Right lung (tissue), 2 donors: ENCODE measurements at regions not wholly inside any gene's neighbourhood (a gene's known extent, or its start where the extent isn't known, plus 50 kb on each side); places are given as distances from the start of the nearest gene placed in this dataset.

Source experiments
- DNase-seq, 2 donors: peaks; one replicate each; pipeline ENCODE4 v3.0.0-alpha.2; 2013

DNA sequence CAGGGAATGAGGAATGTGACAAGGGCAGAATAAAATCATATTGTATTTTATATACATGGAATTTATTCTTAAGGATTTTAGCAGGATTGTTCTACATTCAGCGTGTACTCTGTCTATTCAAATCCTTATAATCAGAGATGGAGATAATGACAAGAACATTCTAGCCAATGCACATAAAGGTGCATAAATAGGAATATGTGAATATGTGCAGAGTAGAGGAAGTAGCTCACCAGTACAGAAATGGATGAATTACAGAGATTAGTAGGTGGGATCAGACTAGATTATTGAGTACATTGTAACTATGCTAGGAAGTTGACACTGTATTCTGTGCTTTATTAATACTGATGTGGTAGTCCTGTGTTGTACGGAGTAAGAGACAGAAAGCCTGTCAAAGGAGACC, 1308.8 kb downstream of the FAM181B start:
- no peak for DNase-seq

GRCh38 chr11:81422402-81422801, 1311.3 kb downstream of the FAM181B start:
- DNase-seq: no peak

- DNase-seq: no peak
Measured at GRCh38 chr11:81421251-81421860, 1312.3 kb downstream of the FAM181B start.

- DNase-seq: no peak
Measured at GRCh38 chr11:81420668-81421250, 1312.9 kb downstream of the FAM181B start.

- no peak for DNase-seq
Measured at GRCh38 chr11:81397316-81397715, 1336.3 kb downstream of the FAM181B start.

DNA sequence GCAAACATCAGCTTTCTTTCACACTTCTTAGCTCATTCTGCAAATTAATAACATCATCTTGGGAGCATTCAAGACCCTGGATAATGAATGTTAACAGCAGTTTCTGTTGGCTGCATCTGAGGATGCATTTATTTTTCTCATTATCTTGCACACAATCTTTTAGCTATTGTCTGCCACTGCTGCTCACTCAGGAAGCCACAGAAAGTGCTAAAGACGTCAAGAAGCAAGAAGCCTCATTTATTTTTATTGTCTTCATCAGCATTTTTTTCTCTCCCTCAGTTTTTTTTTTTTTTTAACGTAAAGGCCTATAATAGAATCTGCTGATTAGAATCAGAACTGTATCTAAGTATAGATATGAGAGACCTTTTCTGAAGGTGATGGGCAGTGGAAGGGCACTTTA, 1339.4 kb downstream of the FAM181B start:
- DNase-seq: no peak

- no peak for DNase-seq
Measured at GRCh38 chr11:81388326-81388725, 1345.3 kb downstream of the FAM181B start.

- no peak for DNase-seq
Measured at GRCh38 chr11:81380395-81380794, 1353.3 kb downstream of the FAM181B start.

DNA sequence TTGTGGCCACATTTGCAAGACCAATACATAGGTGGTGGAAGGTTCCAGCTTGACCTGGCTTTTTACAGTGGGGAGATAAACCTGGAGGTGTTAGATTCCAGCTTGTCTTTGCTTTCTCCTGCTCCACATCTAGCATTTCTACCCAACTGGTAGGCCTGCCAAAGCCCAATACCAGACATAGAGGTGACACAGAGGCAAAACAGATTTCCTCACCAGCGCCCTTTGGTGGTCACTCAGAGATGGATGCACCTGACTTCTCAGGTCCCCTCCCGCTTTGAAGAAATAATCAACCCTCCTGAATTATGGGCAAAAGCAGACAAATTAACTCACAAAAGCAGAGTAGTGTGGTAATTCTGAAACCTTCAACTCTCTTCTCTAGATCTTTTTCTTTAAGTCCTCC, 1356.2 kb downstream of the FAM181B start:
- no peak for DNase-seq

GRCh38 chr11:81373986-81374385, 1359.7 kb downstream of the FAM181B start:
- no peak for DNase-seq

DNA sequence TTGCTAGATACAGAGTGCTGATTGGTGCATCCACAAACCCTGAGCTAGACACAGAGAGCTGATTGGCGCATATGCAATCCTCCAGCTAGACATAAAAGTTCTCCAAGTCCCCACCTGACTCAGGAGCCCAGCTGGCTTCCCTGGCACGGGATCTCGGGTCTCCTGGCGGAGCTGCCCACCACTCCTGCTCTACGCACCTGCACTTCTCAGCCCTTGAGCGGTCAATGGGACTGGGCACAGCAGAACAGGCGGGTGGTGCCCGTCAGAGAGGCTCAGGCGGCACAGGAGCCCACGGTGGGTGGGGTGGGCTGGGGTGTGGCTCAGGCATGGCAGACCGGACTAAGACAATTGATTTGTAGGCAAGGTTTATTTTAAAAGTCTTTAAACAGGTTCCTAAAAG, 1365.5 kb downstream of the FAM181B start:
- DNase-seq: no peak

- no peak for DNase-seq
Measured at GRCh38 chr11:81365496-81365895, 1368.2 kb downstream of the FAM181B start.

DNA sequence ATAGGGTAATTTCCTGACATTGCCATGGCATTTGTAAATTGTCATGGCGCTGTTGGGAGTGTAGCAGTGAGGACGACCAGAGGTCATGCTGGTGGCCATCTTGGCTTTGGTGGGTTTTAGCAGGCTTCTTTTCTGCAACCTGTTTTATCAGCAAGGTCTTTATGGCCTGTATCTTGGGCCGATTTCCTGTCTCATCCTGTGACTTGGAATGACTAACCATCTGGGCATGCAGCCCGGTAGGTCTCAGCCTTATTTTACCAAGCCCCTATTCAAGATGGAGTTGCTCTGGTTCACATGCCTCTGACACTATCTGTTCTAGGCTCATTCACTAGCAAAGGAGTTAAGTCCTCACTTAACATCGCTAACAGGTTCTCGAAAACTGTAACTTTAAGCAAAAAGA, 1374.2 kb downstream of the FAM181B start:
- DNase-seq: no peak

- DNase-seq: no peak
Measured at GRCh38 chr11:81345609-81346008, 1388.1 kb downstream of the FAM181B start.

- DNase-seq: no peak
Measured at GRCh38 chr11:81342966-81343365, 1390.7 kb downstream of the FAM181B start.

- DNase-seq: no peak
Measured at GRCh38 chr11:81340225-81340624, 1393.4 kb downstream of the FAM181B start.

- DNase-seq: no peak
Measured at GRCh38 chr11:81339521-81339920, 1394.1 kb downstream of the FAM181B start.

DNA sequence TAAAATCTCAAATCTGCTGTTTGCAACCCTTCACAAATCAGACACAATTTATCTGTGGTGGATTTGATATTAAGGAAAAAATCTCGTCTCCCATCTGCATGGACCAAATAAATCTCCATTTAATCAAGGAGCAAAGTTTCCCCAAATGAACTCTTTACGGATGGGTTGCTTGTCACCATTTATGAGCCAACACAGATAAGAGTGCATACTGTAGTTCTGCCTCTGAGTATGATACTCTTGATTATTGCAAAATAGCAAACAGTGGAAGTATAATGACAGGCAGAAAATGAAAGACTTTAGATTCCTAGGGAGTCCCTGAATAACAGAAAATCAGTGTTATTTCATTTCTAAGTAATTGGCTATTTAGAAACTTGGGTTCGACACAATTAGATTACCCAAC, 1395.9 kb downstream of the FAM181B start:
- no peak for DNase-seq

GRCh38 chr11:81332276-81332675, 1401.4 kb downstream of the FAM181B start:
- DNase-seq: no peak

- no peak for DNase-seq
Measured at GRCh38 chr11:81331611-81332235, 1401.9 kb downstream of the FAM181B start.

- peak; percentile 27 to 36 for DNase-seq
Measured at GRCh38 chr11:81331088-81331487, 1402.6 kb downstream of the FAM181B start.

DNA sequence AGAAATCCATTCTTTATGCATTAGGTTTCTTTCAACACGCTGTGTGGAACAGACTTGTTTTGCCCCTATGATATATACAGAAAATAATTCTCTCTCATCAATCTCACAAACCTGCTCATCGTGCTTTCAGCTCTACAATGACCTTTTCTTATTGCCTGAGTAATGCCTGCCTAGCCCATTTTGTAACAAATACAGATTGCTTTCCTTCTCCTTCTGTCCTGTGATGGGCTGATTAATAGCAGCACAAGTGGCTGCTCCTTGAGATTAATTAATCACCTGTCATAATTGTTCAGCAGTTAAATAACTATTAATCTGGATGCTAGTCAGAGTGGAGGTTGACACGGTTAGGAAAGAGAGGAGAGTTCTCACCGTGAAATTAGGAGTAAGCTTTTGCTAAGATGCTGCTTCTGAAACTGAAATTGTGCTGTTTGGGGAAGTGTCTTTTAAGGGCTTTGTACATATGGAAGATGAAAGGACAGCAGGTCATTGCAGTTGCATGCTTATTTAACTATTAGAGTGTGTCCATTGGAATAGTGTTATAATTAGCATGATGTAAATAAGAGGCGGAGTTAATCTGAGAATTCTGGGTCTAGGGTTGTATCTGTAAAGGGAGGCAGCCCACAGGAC, 1430.5 kb downstream of the FAM181B start:
- DNase-seq: no peak

DNA sequence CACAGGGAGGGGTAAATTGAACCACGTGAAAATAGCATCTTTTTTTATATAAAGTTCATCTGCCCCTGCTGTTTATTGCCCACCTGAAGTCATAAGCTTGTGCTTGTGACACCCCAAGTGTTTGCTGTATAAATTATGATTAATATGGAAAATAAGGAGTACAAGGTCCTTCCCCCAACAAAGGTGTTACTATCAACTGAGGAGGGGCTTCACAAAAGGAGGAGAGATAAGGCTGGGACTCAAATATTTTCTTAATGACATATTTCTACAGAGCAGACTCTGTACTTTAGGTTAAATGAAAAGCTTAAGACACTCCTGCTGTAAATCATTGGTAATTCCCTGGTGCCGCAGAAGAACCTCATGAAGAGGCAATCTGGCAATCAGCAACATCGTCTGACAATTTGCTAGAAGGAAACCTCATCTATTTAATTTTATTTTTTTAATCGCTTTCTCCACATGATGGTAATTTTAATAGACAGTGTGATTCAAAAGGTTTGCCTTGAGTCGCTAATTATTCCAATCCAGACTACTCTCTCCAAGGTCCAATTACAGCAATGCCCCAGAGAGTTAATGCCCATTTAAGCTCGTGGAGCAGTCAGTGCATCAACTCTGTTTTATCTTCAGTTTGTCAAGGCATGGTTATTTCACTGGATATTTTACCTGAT, 1432.4 kb downstream of the FAM181B start:
- DNase-seq: no peak
